HUES6 (cell line): ENCODE measurements at regions not wholly inside any gene's neighbourhood (a gene's known extent, or its start where the extent isn't known, plus 50 kb on each side); places are given as distances from the start of the nearest gene placed in this dataset.

Source experiments
- H3K27ac ChIP-seq: 2 replicates; pipeline ENCODE4 v1.7.0; 2013; ENCODE audit warnings: low read depth, mild to moderate bottlenecking, low read length, inconsistent platforms
- H3K27me3 ChIP-seq: 2 replicates; pipeline ENCODE4 v1.6.1; 2013; ENCODE audit warnings: low read length; ENCODE audit not compliant: control insufficient read depth, insufficient read depth
- H3K36me3 ChIP-seq: 2 replicates; pipeline ENCODE4 v1.6.1; 2013; ENCODE audit warnings: low read length; ENCODE audit not compliant: control insufficient read depth, insufficient read depth
- H3K4me1 ChIP-seq: 2 replicates; pipeline ENCODE4 v1.6.1; 2013; ENCODE audit warnings: low read length; ENCODE audit not compliant: control insufficient read depth, insufficient read depth
- H3K4me3 ChIP-seq: 2 replicates; pipeline ENCODE4 v1.5.1; 2013; ENCODE audit warnings: low read depth, low read length
- H3K9ac ChIP-seq: one replicate; pipeline ENCODE4 v1.6.1; 2013; ENCODE audit warnings: mild to moderate bottlenecking, low read length
- H3K9me3 ChIP-seq: 2 replicates; pipeline ENCODE4 v1.6.1; 2013; ENCODE audit warnings: low read depth, low read length; ENCODE audit not compliant: control insufficient read depth, insufficient read depth

- Histone ChIP-seq H3K4me3 (no peak overlapping the region), H3K9ac (no peak overlapping the region), H3K36me3 (no peaks in the 10 kb centered on the region), H3K27me3 (no peaks in the 10 kb centered on the region), H3K4me1 (peaks cover 24% of the 10 kb centered on the region), H3K27ac (no peak overlapping the region), H3K9me3 (no peaks in the 10 kb centered on the region)
Observed at GRCh38 chr2:63778391-63778790, 63.3 kb upstream of the UGP2 start.

GRCh38 chr2:63780518-63781155 lies 61.1 kb upstream of the UGP2 start:
- no peaks in the 10 kb centered on the region for H3K27me3 ChIP-seq
- no peak overlapping the region for H3K4me3 ChIP-seq
- no peak overlapping the region for H3K27ac ChIP-seq
- no peaks in the 10 kb centered on the region for H3K9me3 ChIP-seq
- H3K9ac ChIP-seq, result no peak overlapping the region
- H3K36me3 ChIP-seq, result no peaks in the 10 kb centered on the region
- H3K4me1 ChIP-seq, result peaks cover 29% of the 10 kb centered on the region

- Histone ChIP-seq H3K27me3 (no peaks in the 10 kb centered on the region), H3K36me3 (no peaks in the 10 kb centered on the region)
Observed at GRCh38 chr2:63784461-63784860, 57.2 kb upstream of the UGP2 start.

GRCh38 chr2:63785096-63785495 lies 56.6 kb upstream of the UGP2 start:
- Histone ChIP-seq H3K27ac (no peak overlapping the region), H3K27me3 (no peaks in the 10 kb centered on the region), H3K4me3 (no peak overlapping the region), H3K36me3 (no peaks in the 10 kb centered on the region), H3K9me3 (no peaks in the 10 kb centered on the region), H3K9ac (no peak overlapping the region), H3K4me1 (peaks cover 20% of the 10 kb centered on the region)

More at GRCh38 chr2:63784461-63784860, 57.2 kb upstream of the UGP2 start:
- H3K4me3 ChIP-seq, result no peak overlapping the region
- no peaks in the 10 kb centered on the region for H3K9me3 ChIP-seq
- H3K9ac ChIP-seq, result no peak overlapping the region
- no peak overlapping the region for H3K27ac ChIP-seq
- H3K4me1 ChIP-seq, result peaks cover 26% of the 10 kb centered on the region

- H3K4me3 ChIP-seq, result no peak overlapping the region
- H3K4me1 ChIP-seq, result peaks cover 18% of the 10 kb centered on the region
- no peaks in the 10 kb centered on the region for H3K9me3 ChIP-seq
- H3K36me3 ChIP-seq, result no peaks in the 10 kb centered on the region
- no peaks in the 10 kb centered on the region for H3K27me3 ChIP-seq
- H3K9ac ChIP-seq, result no peak overlapping the region
- H3K27ac ChIP-seq, result no peak overlapping the region
Observed at GRCh38 chr2:63786471-63786870, 55.2 kb upstream of the UGP2 start.

- Histone ChIP-seq H3K36me3 (no peaks in the 10 kb centered on the region), H3K9me3 (peaks cover 4% of the 10 kb centered on the region; the same call in 1 of the 2 replicates), H3K27ac (no peak overlapping the region), H3K9ac (no peak overlapping the region), H3K4me1 (peaks cover 12% of the 10 kb centered on the region), H3K27me3 (no peaks in the 10 kb centered on the region), H3K4me3 (no peak overlapping the region)
Observed at GRCh38 chr2:63788071-63788470, 53.6 kb upstream of the UGP2 start.

GRCh38 chr2:63789338-63790020 lies 52.2 kb upstream of the UGP2 start:
- Histone ChIP-seq H3K4me1 (peaks cover 12% of the 10 kb centered on the region), H3K27me3 (no peaks in the 10 kb centered on the region), H3K27ac (no peak overlapping the region), H3K4me3 (no peak overlapping the region), H3K36me3 (no peaks in the 10 kb centered on the region), H3K9me3 (peaks cover 4% of the 10 kb centered on the region; the same call in 1 of the 2 replicates), H3K9ac (no peak overlapping the region)

- H3K9ac ChIP-seq, result no peak overlapping the region
- peaks cover 6% of the 10 kb centered on the region; the same call in 1 of the 2 replicates for H3K4me1 ChIP-seq
- peaks cover 4% of the 10 kb centered on the region; the same call in 1 of the 2 replicates for H3K9me3 ChIP-seq
- H3K4me3 ChIP-seq, result no peak overlapping the region
- H3K27ac ChIP-seq, result no peak overlapping the region
- no peaks in the 10 kb centered on the region for H3K36me3 ChIP-seq
- no peaks in the 10 kb centered on the region for H3K27me3 ChIP-seq
Observed at GRCh38 chr2:63790491-63790890, 51.2 kb upstream of the UGP2 start.

GRCh38 chr2:63790906-63791305 lies 50.8 kb upstream of the UGP2 start:
- Histone ChIP-seq H3K9ac (no peak overlapping the region), H3K9me3 (peaks cover 4% of the 10 kb centered on the region; the same call in 1 of the 2 replicates), H3K4me3 (no peak overlapping the region), H3K4me1 (peaks cover 6% of the 10 kb centered on the region; the same call in 1 of the 2 replicates), H3K27me3 (no peaks in the 10 kb centered on the region), H3K27ac (no peak overlapping the region), H3K36me3 (no peaks in the 10 kb centered on the region)

- Histone ChIP-seq H3K36me3 (no peaks in the 10 kb centered on the region), H3K27ac (no peak overlapping the region), H3K4me3 (no peak overlapping the region)
Observed at GRCh38 chr2:63791387-63791786, 50.3 kb upstream of the UGP2 start.

More at GRCh38 chr2:63791387-63791786, 50.3 kb upstream of the UGP2 start:
- Histone ChIP-seq H3K9me3 (peaks cover 4% of the 10 kb centered on the region; the same call in 1 of the 2 replicates), H3K27me3 (no peaks in the 10 kb centered on the region), H3K4me1 (peaks cover 8% of the 10 kb centered on the region), H3K9ac (no peak overlapping the region)
